A673 (cell line): ENCODE measurements at regions not wholly inside any gene's neighbourhood (a gene's known extent, or its start where the extent isn't known, plus 50 kb on each side); places are given as distances from the start of the nearest gene placed in this dataset.

Experiments
- BruUV-seq: library from RNA; stranded (reverse); fragments of 400-500 nt; replicated peaks from 2 replicates; lab custom pipeline; 2021; lab: Mats Ljungman, UMichigan
- CTCF ChIA-PET: fragments of 300-600 bp; sonication (Branson Sonifier 250); formaldehyde crosslinking; loops from one replicate; lab custom pipeline; 2022; ENCODE audit warnings: antibody characterized with exemption; lab: Charles Lee
- POLR2A ChIA-PET: fragments of 300-600 bp; sonication (Branson Sonifier 250); formaldehyde crosslinking; loops from one replicate; lab custom pipeline; 2022; ENCODE audit warnings: antibody characterized with exemption; ENCODE audit not compliant: low non-redundant PET; lab: Charles Lee
- DNase-seq: peaks from one replicate; pipeline ENCODE4 v3.0.0-alpha.2; 2015; ENCODE audit warnings: low spot score
- H3K27ac ChIP-seq: fragments of 200-600 bp; sonication (generic); 2 replicates; pipeline ENCODE4 v1.5.1; 2016; ENCODE audit warnings: mixed run types, low read depth, mild to moderate bottlenecking, mixed read lengths, antibody characterized with exemption, low read length; ENCODE audit not compliant: poor library complexity, severe bottlenecking
- H3K27me3 ChIP-seq: fragments of 200-600 bp; sonication (generic); replicated peaks from 2 replicates; pipeline ENCODE4 v1.6.1; 2017; ENCODE audit warnings: mixed run types, low read depth, mild to moderate bottlenecking, mixed read lengths, antibody characterized with exemption, low read length; ENCODE audit not compliant: insufficient read depth, poor library complexity
- H3K36me3 ChIP-seq: fragments of 200-600 bp; sonication (generic); 2 replicates; pipeline ENCODE4 v1.6.1; 2016; ENCODE audit warnings: mixed run types, mild to moderate bottlenecking, mixed read lengths, antibody characterized with exemption, low read length; ENCODE audit not compliant: insufficient read depth, poor library complexity, severe bottlenecking
- H3K4me1 ChIP-seq: fragments of 200-600 bp; sonication (generic); 2 replicates; pipeline ENCODE4 v1.6.1; 2017; ENCODE audit warnings: mixed run types, mild to moderate bottlenecking, mixed read lengths, antibody characterized with exemption, low read length; ENCODE audit not compliant: insufficient read depth, poor library complexity, severe bottlenecking
- H3K4me3 ChIP-seq: fragments of 200-600 bp; sonication (generic); 2 replicates; pipeline ENCODE4 v1.5.1; 2016; ENCODE audit warnings: low read depth, mixed run types, mild to moderate bottlenecking, mixed read lengths, low read length; ENCODE audit not compliant: poor library complexity, severe bottlenecking
- H3K9me3 ChIP-seq: fragments of 200-600 bp; sonication (generic); 2 replicates; pipeline ENCODE4 v1.6.1; 2016; ENCODE audit warnings: mixed run types, low read depth, mild to moderate bottlenecking, mixed read lengths, antibody characterized with exemption, low read length; ENCODE audit not compliant: poor library complexity, severe bottlenecking
- EZH2 ChIP-seq: fragments of 200-600 bp; sonication (generic); IDR thresholded peaks from 2 replicates; pipeline ENCODE4 v1.6.1; 2017; ENCODE audit warnings: borderline replicate concordance, low read depth, mild to moderate bottlenecking, mixed read lengths, antibody characterized with exemption, low read length; ENCODE audit not compliant: poor library complexity, severe bottlenecking
- intact Hi-C: fragments of 100-400 bp; cut with micrococcal nuclease; formaldehyde crosslinking; loops from one replicate; pipeline ENCODE4 v1.10.0; 2022; ENCODE audit not compliant: unreplicated experiment
- TF ChIP-seq, protein P1 (sequence below): fragments of 300-800, 200-600 bp; sonication (generic); conservative IDR thresholded peaks from 2 replicates; pipeline ENCODE4 v1.5.1; 2017; ENCODE audit warnings: low read depth, mild to moderate bottlenecking, antibody characterized with exemption, low read length, moderate library complexity, mixed read lengths

GRCh38 chr11:127358160-127358559, 357.6 kb upstream of the KIRREL3 start:
- intact Hi-C loops: no loop called here
- Histone ChIP-seq H3K27ac (no peak overlapping the region), H3K4me1 (no peaks in the 10 kb centered on the region), H3K9me3 (no peaks in the 10 kb centered on the region), H3K27me3 (no peaks in the 10 kb centered on the region), H3K4me3 (no peak overlapping the region), H3K36me3 (no peaks in the 10 kb centered on the region)
- TF ChIP-seq, protein P1, sequence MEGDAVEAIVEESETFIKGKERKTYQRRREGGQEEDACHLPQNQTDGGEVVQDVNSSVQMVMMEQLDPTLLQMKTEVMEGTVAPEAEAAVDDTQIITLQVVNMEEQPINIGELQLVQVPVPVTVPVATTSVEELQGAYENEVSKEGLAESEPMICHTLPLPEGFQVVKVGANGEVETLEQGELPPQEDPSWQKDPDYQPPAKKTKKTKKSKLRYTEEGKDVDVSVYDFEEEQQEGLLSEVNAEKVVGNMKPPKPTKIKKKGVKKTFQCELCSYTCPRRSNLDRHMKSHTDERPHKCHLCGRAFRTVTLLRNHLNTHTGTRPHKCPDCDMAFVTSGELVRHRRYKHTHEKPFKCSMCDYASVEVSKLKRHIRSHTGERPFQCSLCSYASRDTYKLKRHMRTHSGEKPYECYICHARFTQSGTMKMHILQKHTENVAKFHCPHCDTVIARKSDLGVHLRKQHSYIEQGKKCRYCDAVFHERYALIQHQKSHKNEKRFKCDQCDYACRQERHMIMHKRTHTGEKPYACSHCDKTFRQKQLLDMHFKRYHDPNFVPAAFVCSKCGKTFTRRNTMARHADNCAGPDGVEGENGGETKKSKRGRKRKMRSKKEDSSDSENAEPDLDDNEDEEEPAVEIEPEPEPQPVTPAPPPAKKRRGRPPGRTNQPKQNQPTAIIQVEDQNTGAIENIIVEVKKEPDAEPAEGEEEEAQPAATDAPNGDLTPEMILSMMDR: no peak
- no peak for TF ChIP-seq EZH2
- CTCF ChIA-PET: no interaction called here
- no peak for DNase-seq
- no TSS peak for BruUV-seq
- POLR2A ChIA-PET: no interaction called here

DNA sequence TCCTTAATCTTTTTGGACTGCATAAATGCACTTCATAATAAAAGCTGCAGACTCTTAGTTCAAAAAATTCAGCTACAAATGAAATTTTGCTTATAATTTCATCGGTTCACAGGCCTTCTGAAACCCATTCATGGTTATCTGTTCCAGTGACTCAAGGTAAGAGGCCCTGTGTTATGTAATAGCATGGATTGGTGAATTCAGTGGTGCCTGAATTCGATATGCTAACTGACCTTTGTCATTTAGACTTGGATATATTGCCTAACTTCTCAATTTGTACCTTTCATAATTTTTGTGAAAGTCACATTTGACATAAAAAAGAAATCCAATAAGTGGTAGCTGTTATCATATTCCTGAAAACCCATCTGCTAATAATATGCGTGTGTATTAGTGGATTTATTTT, 349.9 kb upstream of the KIRREL3 start:
- Histone ChIP-seq H3K4me1 (no peaks in the 10 kb centered on the region), H3K36me3 (no peaks in the 10 kb centered on the region), H3K27me3 (peaks cover 8% of the 10 kb centered on the region), H3K9me3 (no peaks in the 10 kb centered on the region), H3K4me3 (no peak overlapping the region), H3K27ac (no peak overlapping the region)
- DNase-seq: no peak
- POLR2A ChIA-PET: interaction anchor here (0.6 kb wide), 1 partner anchor 909 kb away, joined by 3 read pairs; no protein-coding TSS in a partner anchor
- no TSS peak for BruUV-seq
- TF ChIP-seq EZH2: no peak
- TF ChIP-seq, protein P1: no peak
- CTCF ChIA-PET: no interaction called here
- intact Hi-C loops: no loop called here

DNA sequence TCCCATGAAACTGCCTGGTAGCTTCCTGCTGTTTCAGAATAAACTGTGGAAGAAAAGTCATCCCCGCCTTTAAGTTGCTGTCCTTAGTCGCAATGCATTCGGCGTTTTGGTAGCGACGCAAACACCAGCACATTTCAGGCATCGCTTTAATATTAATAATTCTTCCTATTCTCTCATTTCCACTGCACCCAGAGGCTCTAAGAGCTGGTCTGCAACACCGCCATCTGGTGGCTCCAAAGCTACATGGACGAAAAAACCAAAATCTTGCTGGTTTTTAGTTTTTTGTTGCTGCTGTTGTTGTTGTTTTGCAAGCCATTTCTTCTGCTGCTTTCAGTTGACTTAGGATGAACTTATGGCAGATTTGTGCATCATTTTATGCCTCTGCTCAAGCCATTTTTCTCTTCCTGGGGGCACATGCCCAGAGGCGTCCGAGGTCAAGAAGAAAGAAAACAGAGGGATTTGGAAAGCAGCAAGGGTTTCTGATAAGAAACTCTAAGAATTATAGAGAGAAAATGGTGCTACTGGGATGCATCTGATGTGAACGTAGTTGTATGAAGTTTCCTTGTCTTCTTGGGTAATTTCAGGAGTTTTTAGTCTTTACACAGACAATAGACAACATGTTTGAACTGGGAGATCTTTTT, 345.4 kb upstream of the KIRREL3 start:
- H3K4me3 ChIP-seq: no peak overlapping the region
- intact Hi-C loops: loop anchor here (2.0 to 10.0 kb wide), 5 partner anchors 341 to 1034 kb away; partner anchors contain the start of gene KIRREL3
- no peaks in the 10 kb centered on the region for H3K9me3 ChIP-seq
- H3K27ac ChIP-seq: no peak overlapping the region
- peaks cover 6% of the 10 kb centered on the region for H3K27me3 ChIP-seq
- TF ChIP-seq, protein P1: peak; percentile 91
- TF ChIP-seq EZH2: no peak
- peak; percentile 56 for DNase-seq
- CTCF ChIA-PET: interaction anchor here (1.7 kb wide), 1 partner anchor 905 kb away, joined by 8 read pairs; no protein-coding TSS in a partner anchor
- no TSS peak for BruUV-seq
- POLR2A ChIA-PET: no interaction called here
- H3K4me1 ChIP-seq: no peaks in the 10 kb centered on the region
- no peaks in the 10 kb centered on the region for H3K36me3 ChIP-seq
